Neutrophil (primary cell): ENCODE measurements at regions not wholly inside any gene's neighbourhood (a gene's known extent, or its start where the extent isn't known, plus 50 kb on each side); places are given as distances from the start of the nearest gene placed in this dataset.
"Not testable (repeated sequence)": the region's sequence is repeated elsewhere in the genome, so short reads cannot be mapped to it uniquely, and the experiment has no call there.

Experiments
- H3K27ac ChIP-seq: fragments of 200-600 bp; sonication (generic); 2 replicates; pipeline ENCODE4 v1.5.1; 2016; ENCODE audit warnings: mild to moderate bottlenecking, moderate library complexity
- H3K27me3 ChIP-seq: fragments of 200-600 bp; sonication (generic); 2 replicates; pipeline ENCODE4 v1.6.0; 2016; ENCODE audit warnings: mild to moderate bottlenecking
- H3K36me3 ChIP-seq: fragments of 200-600 bp; sonication (generic); 2 replicates; pipeline ENCODE4 v1.5.1; 2017
- H3K4me1 ChIP-seq, 2 experiments: fragments of 200-600 bp in 1 of 2; sonication (generic) in 1 of 2; 1 replicate in 1 of 2; 2 replicates in 1 of 2; pipeline versions ENCODE4 v1.5.1 to v1.6.1; 2013 to 2016; ENCODE audit warnings: low read depth in 1 of 2, low read length in 1 of 2, mild to moderate bottlenecking in 1 of 2, moderate library complexity in 1 of 2; ENCODE audit not compliant: control insufficient read depth in 1 of 2, insufficient read depth in 1 of 2
- H3K4me3 ChIP-seq, 2 experiments: fragments of 200-600 bp in 1 of 2; sonication (generic) in 1 of 2; 1 replicate in 1 of 2; 2 replicates in 1 of 2; pipeline ENCODE4 v1.5.1; 2013 to 2016; ENCODE audit warnings: low read depth in 1 of 2, low read length in 1 of 2, mild to moderate bottlenecking in 1 of 2, moderate library complexity in 1 of 2
- H3K9me3 ChIP-seq: fragments of 200-600 bp; sonication (generic); 2 replicates; pipeline ENCODE4 v1.5.1; 2016
- TF ChIP-seq, protein P1 (sequence below): fragments of 200-600 bp; sonication (generic); IDR thresholded peaks from 2 replicates; pipeline ENCODE4 v1.5.1; 2016; ENCODE audit warnings: antibody characterized with exemption

DNA sequence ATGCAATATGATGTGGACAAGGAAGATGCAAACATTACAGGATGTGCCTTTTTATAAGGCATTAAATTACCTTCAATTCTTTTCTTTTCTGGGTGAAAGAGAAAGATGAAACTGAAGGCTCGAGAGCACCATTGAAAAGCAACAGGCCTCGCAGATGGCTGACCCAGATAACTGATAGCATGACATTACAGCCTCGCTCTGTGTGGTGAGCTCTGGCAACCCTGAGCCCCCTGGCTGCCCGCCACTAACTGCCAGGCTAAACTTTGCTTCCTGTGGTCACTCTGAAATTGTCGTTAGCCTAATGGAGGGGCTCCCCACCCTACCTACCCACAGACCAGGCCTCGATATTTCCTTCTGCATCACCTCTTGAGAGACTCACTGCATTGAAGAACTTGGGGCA is 516.8 kb upstream of the FANCL start:
- Histone ChIP-seq H3K36me3 (no peaks in the 10 kb centered on the region), H3K27me3 (no peaks in the 10 kb centered on the region), H3K27ac (no peak overlapping the region), H3K9me3 (no peaks in the 10 kb centered on the region), H3K4me1 (no peaks in the 10 kb centered on the region), H3K4me3 (no peak overlapping the region)
- TF ChIP-seq, protein P1, sequence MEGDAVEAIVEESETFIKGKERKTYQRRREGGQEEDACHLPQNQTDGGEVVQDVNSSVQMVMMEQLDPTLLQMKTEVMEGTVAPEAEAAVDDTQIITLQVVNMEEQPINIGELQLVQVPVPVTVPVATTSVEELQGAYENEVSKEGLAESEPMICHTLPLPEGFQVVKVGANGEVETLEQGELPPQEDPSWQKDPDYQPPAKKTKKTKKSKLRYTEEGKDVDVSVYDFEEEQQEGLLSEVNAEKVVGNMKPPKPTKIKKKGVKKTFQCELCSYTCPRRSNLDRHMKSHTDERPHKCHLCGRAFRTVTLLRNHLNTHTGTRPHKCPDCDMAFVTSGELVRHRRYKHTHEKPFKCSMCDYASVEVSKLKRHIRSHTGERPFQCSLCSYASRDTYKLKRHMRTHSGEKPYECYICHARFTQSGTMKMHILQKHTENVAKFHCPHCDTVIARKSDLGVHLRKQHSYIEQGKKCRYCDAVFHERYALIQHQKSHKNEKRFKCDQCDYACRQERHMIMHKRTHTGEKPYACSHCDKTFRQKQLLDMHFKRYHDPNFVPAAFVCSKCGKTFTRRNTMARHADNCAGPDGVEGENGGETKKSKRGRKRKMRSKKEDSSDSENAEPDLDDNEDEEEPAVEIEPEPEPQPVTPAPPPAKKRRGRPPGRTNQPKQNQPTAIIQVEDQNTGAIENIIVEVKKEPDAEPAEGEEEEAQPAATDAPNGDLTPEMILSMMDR = no peak

DNA sequence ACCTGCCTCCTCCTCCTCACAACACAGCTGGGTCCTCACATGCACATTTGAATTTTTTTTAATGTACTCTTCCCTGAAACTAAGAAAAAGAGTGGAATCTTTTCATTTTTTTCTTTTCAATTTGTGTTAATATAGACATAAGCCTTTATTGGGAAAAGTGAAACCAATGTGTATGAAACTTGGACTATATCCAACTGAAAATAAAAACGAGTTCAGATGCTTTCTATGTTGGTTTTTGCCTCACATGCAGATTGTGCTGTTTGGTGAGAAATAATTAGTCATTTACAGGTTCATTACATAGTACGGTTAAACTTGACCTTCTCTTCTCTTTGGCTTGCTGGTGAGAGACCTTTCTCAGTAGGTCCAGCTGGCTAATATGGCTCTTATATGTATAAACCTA is 515.2 kb upstream of the FANCL start:
- H3K27me3 ChIP-seq = no peaks in the 10 kb centered on the region
- H3K36me3 ChIP-seq = no peaks in the 10 kb centered on the region
- H3K4me1 ChIP-seq = no peaks in the 10 kb centered on the region
- TF ChIP-seq, protein P1 = no peak
- H3K27ac ChIP-seq = no peak overlapping the region
- H3K9me3 ChIP-seq = no peaks in the 10 kb centered on the region
- no peak overlapping the region for H3K4me3 ChIP-seq

DNA sequence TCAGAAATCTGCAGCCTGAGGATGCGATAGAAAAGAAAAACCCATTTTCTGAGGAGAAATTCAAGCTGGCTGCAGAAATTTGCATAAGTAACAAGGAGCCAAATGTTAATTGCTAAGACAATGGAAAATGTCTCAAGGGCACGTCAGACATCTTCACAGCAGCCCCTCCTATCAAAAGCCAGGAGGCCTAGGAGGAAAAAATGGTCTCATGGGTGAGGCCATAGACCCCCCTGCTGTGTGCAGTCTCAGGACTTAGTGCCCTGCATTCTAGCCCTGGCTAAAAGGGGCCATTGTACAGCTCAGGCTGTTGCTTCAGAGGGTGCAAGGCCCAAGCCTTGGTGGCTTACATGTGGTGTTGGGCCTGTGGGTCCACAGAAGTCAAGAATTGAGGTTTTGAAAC is 511.4 kb upstream of the FANCL start:
- H3K27ac ChIP-seq = not testable (repeated sequence)

DNA sequence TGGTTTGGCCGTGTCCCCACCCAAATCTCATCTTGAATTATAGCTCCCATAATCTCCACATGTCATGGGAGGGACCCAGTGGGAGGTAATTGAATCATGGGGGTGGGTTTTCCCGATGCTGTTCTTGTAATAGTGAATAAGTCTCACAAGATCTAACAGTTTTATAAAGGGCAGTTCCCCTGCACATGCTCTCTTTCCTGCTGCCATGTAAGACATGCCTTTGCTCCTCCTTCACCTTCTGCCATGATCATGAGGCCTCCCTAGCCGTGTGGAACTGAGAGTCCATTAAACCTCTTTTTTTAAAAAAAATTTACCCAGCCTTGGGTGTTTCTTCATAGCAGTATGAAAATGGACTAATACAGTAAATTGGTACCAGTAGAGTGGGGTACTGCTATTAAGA is 510.6 kb upstream of the FANCL start:
- H3K27ac ChIP-seq, H3K4me1 ChIP-seq, H3K27me3 ChIP-seq, H3K36me3 ChIP-seq, H3K4me3 ChIP-seq, H3K9me3 ChIP-seq: not testable (repeated sequence)

More for the DNA sequence above, 511.4 kb upstream of the FANCL start:
- H3K4me1 ChIP-seq, H3K27me3 ChIP-seq, H3K4me3 ChIP-seq, H3K9me3 ChIP-seq, H3K36me3 ChIP-seq: not testable (repeated sequence)

DNA sequence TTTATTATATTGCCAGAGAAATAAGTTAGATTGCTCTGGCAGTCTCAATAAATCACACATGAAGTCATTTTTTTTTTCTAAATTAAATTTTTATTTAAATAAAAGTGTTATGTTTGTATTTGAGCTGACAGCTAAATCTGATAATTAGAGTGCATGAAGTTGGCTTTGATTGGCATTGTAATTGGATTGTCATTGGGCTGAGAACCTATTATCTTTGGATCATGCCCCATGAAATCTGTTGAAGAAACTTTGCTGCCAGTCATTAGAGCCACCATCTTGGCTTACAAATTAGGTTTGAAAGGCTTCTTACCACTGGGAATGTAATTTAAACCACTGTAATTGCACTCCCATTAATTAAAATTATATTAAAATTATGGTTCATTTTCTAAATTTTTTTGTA is 507.9 kb upstream of the FANCL start:
- no peaks in the 10 kb centered on the region for H3K36me3 ChIP-seq
- no peaks in the 10 kb centered on the region for H3K9me3 ChIP-seq
- H3K27me3 ChIP-seq = no peaks in the 10 kb centered on the region
- H3K27ac ChIP-seq = no peak overlapping the region
- no peak overlapping the region for H3K4me3 ChIP-seq
- TF ChIP-seq, protein P1 = no peak
- H3K4me1 ChIP-seq = no peaks in the 10 kb centered on the region

DNA sequence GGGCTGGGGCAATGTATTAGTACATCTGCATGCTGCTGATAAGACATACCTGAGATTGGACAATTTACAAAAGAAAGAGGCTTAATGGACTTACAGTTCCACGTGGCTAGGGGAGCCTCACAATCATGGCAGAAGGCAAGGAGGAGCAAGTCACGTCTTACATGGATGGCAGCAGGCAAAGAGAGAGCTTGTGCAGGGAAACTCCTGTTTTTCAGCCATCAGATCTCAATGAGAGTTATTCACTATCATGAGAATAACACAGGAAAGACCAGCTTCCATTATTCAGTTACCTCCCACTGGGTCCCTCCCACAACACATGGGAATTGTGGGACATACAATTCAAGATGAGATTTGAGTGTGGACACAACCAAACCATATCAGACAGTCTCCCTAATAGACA is 504.2 kb upstream of the FANCL start:
- H3K36me3 ChIP-seq, H3K4me3 ChIP-seq, H3K4me1 ChIP-seq, H3K9me3 ChIP-seq, H3K27me3 ChIP-seq, H3K27ac ChIP-seq: not testable (repeated sequence)

DNA sequence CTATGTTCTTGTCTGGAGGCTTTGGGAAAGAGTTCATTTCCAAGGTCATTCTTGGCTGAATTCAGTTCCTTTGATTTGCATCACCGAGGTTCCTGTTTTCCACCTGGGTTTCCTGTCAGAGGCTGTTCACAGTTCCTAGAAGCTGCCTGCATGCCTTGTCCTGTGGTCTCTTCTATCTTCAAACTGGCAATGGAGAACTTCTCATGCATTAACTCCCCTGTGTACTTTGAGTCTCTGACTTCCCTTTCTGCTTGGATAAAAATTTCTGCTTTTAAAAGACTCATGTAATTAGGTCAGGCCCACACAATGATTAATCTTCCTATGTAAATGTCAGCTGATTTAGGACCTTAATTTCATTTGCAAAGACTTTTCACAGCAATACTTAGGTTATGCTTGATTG is 499.3 kb upstream of the FANCL start:
- H3K4me1 ChIP-seq = no peaks in the 10 kb centered on the region
- no peaks in the 10 kb centered on the region for H3K9me3 ChIP-seq
- TF ChIP-seq, protein P1 = no peak
- no peaks in the 10 kb centered on the region for H3K36me3 ChIP-seq
- no peak overlapping the region for H3K4me3 ChIP-seq
- no peak overlapping the region for H3K27ac ChIP-seq
- no peaks in the 10 kb centered on the region for H3K27me3 ChIP-seq
